Mesendoderm (in vitro differentiated cells): ENCODE measurements at regions not wholly inside any gene's neighbourhood (a gene's known extent, or its start where the extent isn't known, plus 50 kb on each side); places are given as distances from the start of the nearest gene placed in this dataset.
"Not testable (repeated sequence)": the region's sequence is repeated elsewhere in the genome, so short reads cannot be mapped to it uniquely, and the experiment has no call there.

Experiments used
- DNase-seq: peaks from one replicate; pipeline ENCODE4 v3.0.0; 2013
- H2AK5ac ChIP-seq: 2 replicates; pipeline ENCODE4 v1.6.1; 2013; ENCODE audit warnings: low read length, inconsistent platforms
- H2BK120ac ChIP-seq: 2 replicates; pipeline ENCODE4 v1.6.1; 2013; ENCODE audit warnings: low read depth, mild to moderate bottlenecking, low read length, moderate library complexity, mixed read lengths
- H2BK15ac ChIP-seq: replicated peaks from 2 replicates; pipeline ENCODE4 v1.6.1; 2013; ENCODE audit warnings: low read depth, mild to moderate bottlenecking, moderate library complexity
- H2BK5ac ChIP-seq: 2 replicates; pipeline ENCODE4 v1.6.1; 2013; ENCODE audit warnings: low read length, inconsistent platforms
- H3K18ac ChIP-seq: 2 replicates; pipeline ENCODE4 v1.6.1; 2013; ENCODE audit warnings: mild to moderate bottlenecking, low read length, mixed read lengths
- H3K23ac ChIP-seq: one replicate; pipeline ENCODE4 v1.6.1; 2013; ENCODE audit warnings: low read length
- H3K27ac ChIP-seq: 2 replicates; pipeline ENCODE4 v1.5.1; 2013; ENCODE audit warnings: low read depth, mild to moderate bottlenecking, inconsistent platforms, low read length, moderate library complexity
- H3K27me3 ChIP-seq: 2 replicates; pipeline ENCODE4 v1.6.1; 2013; ENCODE audit warnings: low read length, control low read depth, mild to moderate bottlenecking, inconsistent platforms; ENCODE audit not compliant: insufficient read depth, poor library complexity
- H3K36me3 ChIP-seq: 2 replicates; pipeline ENCODE4 v1.6.1; 2013; ENCODE audit warnings: low read length, inconsistent platforms; ENCODE audit not compliant: control insufficient read depth, insufficient read depth
- H3K4ac ChIP-seq: one replicate; pipeline ENCODE4 v1.6.1; 2013; ENCODE audit warnings: low read depth, mild to moderate bottlenecking, low read length, moderate library complexity
- H3K4me1 ChIP-seq: 2 replicates; pipeline ENCODE4 v1.6.1; 2013; ENCODE audit warnings: low read depth, low read length, inconsistent platforms; ENCODE audit not compliant: control insufficient read depth
- H3K4me2 ChIP-seq: 2 replicates; pipeline ENCODE4 v1.6.1; 2013; ENCODE audit warnings: low read length
- H3K4me3 ChIP-seq: 2 replicates; pipeline ENCODE4 v1.5.1; 2013; ENCODE audit warnings: mild to moderate bottlenecking, low read length
- H3K56ac ChIP-seq: one replicate; pipeline ENCODE4 v1.6.1; 2013; ENCODE audit warnings: low read length
- H3K79me1 ChIP-seq: 2 replicates; pipeline ENCODE4 v1.6.1; 2013; ENCODE audit warnings: low read length, inconsistent platforms
- H3K79me2 ChIP-seq: 2 replicates; pipeline ENCODE4 v1.6.1; 2013; ENCODE audit warnings: mild to moderate bottlenecking, low read length; ENCODE audit not compliant: control insufficient read depth, insufficient read depth
- H3K9ac ChIP-seq: 2 replicates; pipeline ENCODE4 v1.6.1; 2013; ENCODE audit warnings: low read length, inconsistent platforms
- H4K5ac ChIP-seq: one replicate; pipeline ENCODE4 v1.6.1; 2013; ENCODE audit warnings: low read length
- H4K8ac ChIP-seq: one replicate; pipeline ENCODE4 v1.6.1; 2013; ENCODE audit warnings: low read depth, mild to moderate bottlenecking, control low read depth, low read length, moderate library complexity
- WGBS: extraction: QIAGEN DNeasy Blood & Tissue Kit; methylation state at CpG from one replicate; pipeline ENCODE4 v1.1.7; 2013; ENCODE audit warnings: low lambda C conversion rate, missing lambda C conversion rate; ENCODE audit not compliant: insufficient coverage; ENCODE audit errors: extremely low coverage; 5-methylcytosine and 5-hydroxymethylcytosine counted together

DNA sequence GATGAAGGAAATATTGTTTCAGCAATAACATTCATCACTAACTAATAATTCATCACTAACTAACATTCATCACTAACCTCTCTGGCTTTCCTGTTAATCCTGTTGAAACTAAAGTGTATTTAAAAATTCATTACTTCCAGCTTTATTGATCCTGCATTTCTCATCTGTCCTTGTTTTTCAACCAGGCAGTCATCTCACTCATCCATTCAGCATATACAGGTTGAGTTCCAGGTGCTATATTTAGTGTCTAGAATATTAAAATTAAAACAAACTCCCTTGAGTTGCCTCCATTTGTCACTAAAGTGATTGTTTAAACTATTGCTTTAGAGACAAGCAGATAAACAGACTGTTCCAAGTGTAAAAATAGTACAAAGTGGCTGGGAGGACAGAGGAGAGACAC, 58.1 kb downstream of the ATXN7L3B start:
- Histone ChIP-seq H4K8ac (no peak overlapping the region), H3K4ac (no peak overlapping the region), H3K18ac (no peak overlapping the region), H3K36me3 (no peaks in the 10 kb centered on the region), H3K79me1 (no peaks in the 10 kb centered on the region), H3K27ac (no peak overlapping the region), H2BK120ac (no peak overlapping the region), H3K4me3 (no peak overlapping the region), H3K23ac (no peak overlapping the region), H4K5ac (no peak overlapping the region), H2AK5ac (no peak overlapping the region), H3K27me3 (no peaks in the 10 kb centered on the region), H3K9ac (no peak overlapping the region), H3K79me2 (no peaks in the 10 kb centered on the region), H3K4me1 (no peaks in the 10 kb centered on the region), H2BK15ac (no peak overlapping the region), H2BK5ac (no peak overlapping the region), H3K56ac (no peak overlapping the region), H3K4me2 (no peak overlapping the region)
- DNase-seq, result no peak

GRCh38 chr12:74598819-74599218, 61.2 kb downstream of the ATXN7L3B start:
- DNase-seq, result no peak

DNA sequence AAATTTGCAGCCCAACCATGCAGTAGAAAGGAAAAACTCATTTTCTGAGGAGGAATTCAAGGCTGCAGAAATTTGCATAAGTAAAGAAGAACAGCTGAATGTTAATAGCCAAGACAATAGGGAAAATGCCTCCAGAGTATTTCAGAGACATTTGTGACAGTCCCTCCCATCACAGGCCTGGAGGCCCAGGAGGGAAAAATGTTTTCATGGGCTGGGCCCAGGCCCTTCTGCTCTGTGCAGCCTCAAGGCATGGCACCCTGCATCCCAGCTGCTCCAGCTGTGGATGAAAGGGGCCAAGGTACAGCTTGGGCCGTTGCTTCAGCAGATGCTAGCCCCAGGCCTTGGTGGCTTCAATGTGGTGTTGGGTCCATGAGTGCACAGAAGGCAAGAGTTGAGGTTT, 62.3 kb downstream of the ATXN7L3B start:
- Histone ChIP-seq H3K4me2 (no peak overlapping the region), H3K79me2 (no peaks in the 10 kb centered on the region), H3K4ac (no peak overlapping the region), H2BK5ac (no peak overlapping the region), H3K56ac (no peak overlapping the region), H3K36me3 (no peaks in the 10 kb centered on the region), H3K9ac (no peak overlapping the region), H3K27me3 (no peaks in the 10 kb centered on the region), H3K79me1 (no peaks in the 10 kb centered on the region), H3K23ac (no peak overlapping the region), H3K18ac (no peak overlapping the region), H3K4me3 (no peak overlapping the region), H3K4me1 (no peaks in the 10 kb centered on the region), H4K5ac (no peak overlapping the region), H2BK15ac (no peak overlapping the region), H2BK120ac (no peak overlapping the region), H2AK5ac (no peak overlapping the region), H3K27ac (no peak overlapping the region), H4K8ac (no peak overlapping the region)
- DNase-seq, result no peak
- WGBS, result no CpG with 5 or more reads among the region's 1 CpG

More at GRCh38 chr12:74598819-74599218, 61.2 kb downstream of the ATXN7L3B start:
- Histone ChIP-seq H4K5ac (no peak overlapping the region), H3K79me1 (no peaks in the 10 kb centered on the region), H3K9ac (no peak overlapping the region), H3K18ac (no peak overlapping the region), H3K27ac (no peak overlapping the region), H3K79me2 (no peaks in the 10 kb centered on the region), H2BK120ac (no peak overlapping the region), H3K36me3 (no peaks in the 10 kb centered on the region), H2BK5ac (no peak overlapping the region), H3K4ac (no peak overlapping the region), H3K56ac (no peak overlapping the region), H4K8ac (no peak overlapping the region), H3K27me3 (no peaks in the 10 kb centered on the region), H3K4me2 (no peak overlapping the region), H3K4me1 (no peaks in the 10 kb centered on the region), H3K23ac (no peak overlapping the region), H2AK5ac (no peak overlapping the region), H3K4me3 (no peak overlapping the region), H2BK15ac (no peak overlapping the region)

DNA sequence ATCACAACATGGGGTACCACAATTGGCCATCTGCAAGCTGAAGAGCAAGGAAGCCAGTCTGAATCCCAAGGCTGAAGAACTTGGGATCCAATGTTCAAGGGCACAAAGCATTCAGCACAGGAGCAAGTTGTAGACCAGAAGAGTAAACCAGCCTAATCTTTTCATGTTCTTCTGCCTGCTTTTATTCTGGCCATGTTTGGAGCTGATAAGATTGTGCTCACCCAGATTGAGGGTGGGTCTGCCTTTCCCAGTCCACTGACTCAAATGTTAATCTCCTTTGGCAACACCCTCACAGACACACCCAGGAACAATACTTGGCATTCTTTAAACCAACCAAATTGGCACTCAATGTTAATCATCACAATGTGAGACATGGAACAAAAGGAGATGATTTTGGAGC, 63.2 kb downstream of the ATXN7L3B start:
- not testable (repeated sequence) for H3K4me1 ChIP-seq, H3K9ac ChIP-seq, H2BK120ac ChIP-seq, H3K36me3 ChIP-seq, H2BK15ac ChIP-seq, H2BK5ac ChIP-seq, H2AK5ac ChIP-seq, H3K23ac ChIP-seq, H3K18ac ChIP-seq, DNase-seq, H3K4me3 ChIP-seq, H3K79me2 ChIP-seq, H3K56ac ChIP-seq, H3K27me3 ChIP-seq, H4K8ac ChIP-seq, H4K5ac ChIP-seq, H3K27ac ChIP-seq, H3K79me1 ChIP-seq, H3K4ac ChIP-seq, H3K4me2 ChIP-seq

DNA sequence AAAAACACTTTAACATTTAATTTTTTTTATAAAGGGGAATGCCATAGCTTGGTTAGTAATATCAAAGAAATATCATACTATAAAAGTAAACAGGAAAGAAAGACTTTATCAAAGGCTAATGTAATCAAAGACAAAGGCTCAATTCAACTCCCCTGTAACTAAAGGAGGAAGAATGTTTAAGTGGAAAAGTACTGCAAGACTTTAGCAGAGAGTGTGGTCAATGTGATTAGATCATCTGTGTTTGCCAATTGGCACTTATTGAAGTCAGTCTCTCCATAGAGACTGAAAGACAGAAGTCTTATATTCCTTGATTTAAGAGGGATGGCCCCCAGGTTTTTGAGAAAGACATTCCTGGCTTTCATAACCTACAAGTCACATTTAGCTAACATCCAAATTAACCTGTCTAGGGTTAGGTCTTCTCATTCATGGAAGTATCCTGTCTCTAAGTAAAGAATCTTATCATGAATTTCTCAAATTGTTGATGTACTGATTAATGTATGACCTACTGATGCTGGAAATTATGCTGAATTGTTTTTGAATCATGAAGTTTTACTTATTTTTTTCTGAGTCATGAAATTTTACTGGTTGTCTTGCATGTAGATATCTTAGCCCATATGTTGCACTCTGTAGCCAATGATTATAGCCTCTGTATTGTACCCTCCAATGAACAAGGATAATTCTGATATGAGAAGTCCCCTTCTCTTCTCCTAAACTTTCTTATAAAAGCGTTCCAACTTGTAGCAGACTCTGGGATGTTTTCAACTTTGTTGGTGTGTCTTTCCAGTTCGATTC, 65.4 kb downstream of the ATXN7L3B start:
- Histone ChIP-seq H3K23ac (no peak overlapping the region), H3K56ac (no peak overlapping the region), H3K79me2 (no peaks in the 10 kb centered on the region), H2AK5ac (no peak overlapping the region), H3K36me3 (no peaks in the 10 kb centered on the region), H3K27ac (no peak overlapping the region), H3K4me1 (no peaks in the 10 kb centered on the region), H4K8ac (no peak overlapping the region), H3K4me2 (no peak overlapping the region), H3K4ac (no peak overlapping the region), H3K18ac (no peak overlapping the region), H2BK120ac (no peak overlapping the region), H3K9ac (no peak overlapping the region), H4K5ac (no peak overlapping the region), H2BK15ac (no peak overlapping the region), H3K79me1 (no peaks in the 10 kb centered on the region), H3K4me3 (no peak overlapping the region), H2BK5ac (no peak overlapping the region), H3K27me3 (no peaks in the 10 kb centered on the region)
- WGBS, result no CpG with 5 or more reads among the region's 2 CpGs
- DNase-seq, result no peak

DNA sequence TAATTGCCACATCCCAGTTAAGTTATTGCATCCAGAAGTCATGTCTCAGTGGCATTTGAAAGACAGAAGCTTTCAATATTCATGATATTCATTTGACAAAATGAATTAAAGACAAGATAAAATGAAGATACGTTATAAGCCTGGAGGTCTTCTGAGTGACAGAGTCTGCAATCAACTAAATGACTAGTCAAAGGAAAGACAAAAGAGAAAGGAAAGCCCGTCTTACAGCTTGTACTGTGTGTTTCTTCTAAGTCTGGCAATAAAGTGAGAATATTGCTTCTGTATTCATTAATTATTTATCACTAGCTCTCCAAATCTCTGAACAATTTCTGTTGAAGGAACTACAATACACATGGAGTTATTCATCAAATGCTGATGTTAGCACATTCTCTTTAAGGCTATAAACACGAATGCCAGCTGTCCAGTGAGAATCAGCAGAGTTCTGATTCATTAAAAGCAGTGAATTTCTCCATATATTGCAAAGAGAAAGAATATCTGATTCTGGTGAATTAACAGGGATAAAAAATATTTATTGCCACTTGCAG, 70.7 kb downstream of the ATXN7L3B start:
- Histone ChIP-seq H2BK15ac (no peak overlapping the region), H2AK5ac (no peak overlapping the region), H3K4me1 (no peaks in the 10 kb centered on the region), H2BK5ac (no peak overlapping the region), H4K8ac (no peak overlapping the region), H3K9ac (no peak overlapping the region), H3K79me1 (no peaks in the 10 kb centered on the region), H3K79me2 (no peaks in the 10 kb centered on the region), H3K56ac (no peak overlapping the region), H3K23ac (no peak overlapping the region), H3K36me3 (no peaks in the 10 kb centered on the region), H4K5ac (no peak overlapping the region), H2BK120ac (no peak overlapping the region), H3K27me3 (no peaks in the 10 kb centered on the region), H3K4me2 (no peak overlapping the region), H3K4me3 (no peak overlapping the region), H3K4ac (no peak overlapping the region), H3K27ac (no peak overlapping the region), H3K18ac (no peak overlapping the region)
- DNase-seq, result no peak
- WGBS, result no CpG with 5 or more reads among the region's 3 CpGs
